H9 (cell line): ENCODE measurements at regions not wholly inside any gene's neighbourhood (a gene's known extent, or its start where the extent isn't known, plus 50 kb on each side); places are given as distances from the start of the nearest gene placed in this dataset.

Experiments used
- DNase-seq: peaks from one replicate; pipeline ENCODE4 v3.0.0-alpha.2; 2017
- H2AFZ ChIP-seq: one replicate; pipeline ENCODE4 v1.6.1; 2013; ENCODE audit warnings: mild to moderate bottlenecking, low read length, control low read depth, moderate library complexity
- H2AK5ac ChIP-seq: 2 replicates; pipeline ENCODE4 v1.6.1; 2013; ENCODE audit warnings: low read length, control low read depth, mixed read lengths; ENCODE audit not compliant: insufficient read length
- H2BK120ac ChIP-seq: one replicate; pipeline ENCODE4 v1.6.1; 2013; ENCODE audit warnings: low read depth, mild to moderate bottlenecking, low read length, control low read depth, inconsistent platforms; ENCODE audit not compliant: poor library complexity, severe bottlenecking
- H2BK12ac ChIP-seq: 2 replicates; pipeline ENCODE4 v1.6.1; 2013; ENCODE audit warnings: low read length, control low read depth, mixed read lengths, low read depth; ENCODE audit not compliant: insufficient read length
- H2BK15ac ChIP-seq: 2 replicates; pipeline ENCODE4 v1.6.1; 2013; ENCODE audit warnings: low read depth, low read length, control low read depth
- H2BK20ac ChIP-seq: one replicate; pipeline ENCODE4 v1.6.1; 2013; ENCODE audit warnings: low read depth, mild to moderate bottlenecking, low read length, control low read depth, inconsistent platforms; ENCODE audit not compliant: poor library complexity, severe bottlenecking
- H2BK5ac ChIP-seq: 2 replicates; pipeline ENCODE4 v1.6.1; 2013; ENCODE audit warnings: low read length, control low read depth, mixed read lengths; ENCODE audit not compliant: insufficient read length
- H3K14ac ChIP-seq: 2 replicates; pipeline ENCODE4 v1.6.1; 2013; ENCODE audit warnings: low read length, control low read depth; ENCODE audit not compliant: insufficient read depth
- H3K18ac ChIP-seq: 2 replicates; pipeline ENCODE4 v1.6.1; 2013; ENCODE audit warnings: low read depth, mild to moderate bottlenecking, mixed read lengths, low read length, control low read depth; ENCODE audit not compliant: insufficient read length
- H3K23ac ChIP-seq: 2 replicates; pipeline ENCODE4 v1.6.1; 2013; ENCODE audit warnings: low read length, control low read depth, mixed read lengths, low read depth; ENCODE audit not compliant: insufficient read length
- H3K23me2 ChIP-seq: 2 replicates; pipeline ENCODE4 v1.6.1; 2013; ENCODE audit warnings: low read depth, mild to moderate bottlenecking, mixed read lengths, low read length, control low read depth; ENCODE audit not compliant: insufficient read length, poor library complexity, severe bottlenecking
- H3K27ac ChIP-seq: 2 replicates; pipeline ENCODE4 v1.5.1; 2013; ENCODE audit warnings: low read length, control low read depth, mixed read lengths, low read depth; ENCODE audit not compliant: insufficient read length
- H3K27me3 ChIP-seq: 2 replicates; pipeline ENCODE4 v1.6.1; 2013; ENCODE audit warnings: low read length, control low read depth, inconsistent platforms; ENCODE audit not compliant: insufficient read depth
- H3K4ac ChIP-seq: 2 replicates; pipeline ENCODE4 v1.6.1; 2013; ENCODE audit warnings: low read depth, mild to moderate bottlenecking, control low read depth, inconsistent platforms, low read length, moderate library complexity
- H3K4me1 ChIP-seq: 2 replicates; pipeline ENCODE4 v1.6.1; 2013; ENCODE audit warnings: low read length, control low read depth, inconsistent platforms; ENCODE audit not compliant: insufficient read depth
- H3K4me2 ChIP-seq: 2 replicates; pipeline ENCODE4 v1.6.1; 2013; ENCODE audit warnings: low read length, control low read depth, mixed read lengths; ENCODE audit not compliant: insufficient read length, insufficient read depth
- H3K56ac ChIP-seq: 2 replicates; pipeline ENCODE4 v1.6.1; 2013; ENCODE audit warnings: low read depth, mild to moderate bottlenecking, mixed read lengths, low read length, control low read depth; ENCODE audit not compliant: insufficient read length
- H3K79me1 ChIP-seq: 2 replicates; pipeline ENCODE4 v1.6.1; 2013; ENCODE audit warnings: low read depth, mild to moderate bottlenecking, moderate library complexity, low read length, control low read depth, inconsistent platforms; ENCODE audit not compliant: insufficient read depth, poor library complexity, severe bottlenecking
- H3K79me2 ChIP-seq: 2 replicates; pipeline ENCODE4 v1.6.1; 2013; ENCODE audit warnings: low read length, control low read depth, inconsistent platforms; ENCODE audit not compliant: insufficient read depth
- H3K9ac ChIP-seq: 2 replicates; pipeline ENCODE4 v1.6.1; 2013; ENCODE audit warnings: low read length, control low read depth, mixed read lengths; ENCODE audit not compliant: insufficient read length; ENCODE audit errors: extremely low read depth
- H3K9me3 ChIP-seq: one replicate; pipeline ENCODE4 v1.6.1; 2013; ENCODE audit warnings: low read depth, low read length, inconsistent platforms; ENCODE audit not compliant: control insufficient read depth
- H3T11ph ChIP-seq: one replicate; pipeline ENCODE4 v1.6.1; 2013; ENCODE audit warnings: mild to moderate bottlenecking, low read length, control low read depth, inconsistent platforms
- H4K20me1 ChIP-seq: one replicate; pipeline ENCODE4 v1.6.1; 2013; ENCODE audit not compliant: control insufficient read depth, insufficient read length, insufficient read depth
- H4K5ac ChIP-seq: 2 replicates; pipeline ENCODE4 v1.6.1; 2013; ENCODE audit warnings: low read depth, mild to moderate bottlenecking, mixed read lengths, low read length, control low read depth; ENCODE audit not compliant: insufficient read length
- H4K8ac ChIP-seq: replicated peaks from 2 replicates; pipeline ENCODE4 v1.6.1; 2013; ENCODE audit warnings: low read length, control low read depth, mixed read lengths, low read depth; ENCODE audit not compliant: insufficient read length
- H4K91ac ChIP-seq: 2 replicates; pipeline ENCODE4 v1.6.1; 2013; ENCODE audit warnings: low read depth, mild to moderate bottlenecking, moderate library complexity, mixed read lengths, low read length, control low read depth; ENCODE audit not compliant: insufficient read length
- H3K27ac Mint-ChIP-seq, 3 experiments: 2 replicates in 2 of 3; 3 replicates in 1 of 3; pipeline ENCODE4 v1.8.0; 2020 to 2021; ENCODE audit warnings: mixed read lengths in 3 of 3, mild to moderate bottlenecking in 1 of 3, moderate library complexity in 1 of 3
- H3K27me3 Mint-ChIP-seq: 2 replicates; pipeline ENCODE4 v1.8.0; 2021; ENCODE audit warnings: low read depth, mild to moderate bottlenecking, moderate library complexity, mixed read lengths
- H3K36me3 Mint-ChIP-seq, 3 experiments: 2 replicates in 2 of 3; 3 replicates in 1 of 3; pipeline ENCODE4 v1.8.0; 2020 to 2021; ENCODE audit warnings: low read depth in 3 of 3, mixed read lengths in 3 of 3; ENCODE audit not compliant: insufficient read depth in 1 of 3
- H3K4me1 Mint-ChIP-seq, 2 experiments: 2 replicates each; pipeline ENCODE4 v1.8.0; 2020; ENCODE audit warnings: mixed read lengths in 2 of 2
- H3K4me3 Mint-ChIP-seq, 2 experiments: 2 replicates in 1 of 2; 3 replicates in 1 of 2; pipeline ENCODE4 v1.8.0; 2020 to 2021; ENCODE audit warnings: mild to moderate bottlenecking in 2 of 2, mixed read lengths in 2 of 2, moderate library complexity in 1 of 2
- H3K9me3 Mint-ChIP-seq, 2 experiments: 2 replicates in 1 of 2; 3 replicates in 1 of 2; pipeline ENCODE4 v1.8.0; 2020; ENCODE audit warnings: mild to moderate bottlenecking in 2 of 2, mixed read lengths in 2 of 2, moderate library complexity in 1 of 2
- WGBS: extraction: QIAGEN DNeasy Blood & Tissue Kit; methylation state at CpG from one replicate; pipeline ENCODE4 v1.1.7; 2013; ENCODE audit warnings: missing lambda C conversion rate, low lambda C conversion rate, mixed read lengths; ENCODE audit not compliant: insufficient read length; ENCODE audit errors: extremely low coverage; 5-methylcytosine and 5-hydroxymethylcytosine counted together
- TF ChIP-seq, protein P1 (sequence below): fragments of 200-600 bp; sonication (generic); conservative IDR thresholded peaks from 3 replicates; pipeline ENCODE4 v1.8.0; 2021; ENCODE audit warnings: antibody characterized with exemption, mild to moderate bottlenecking

DNA sequence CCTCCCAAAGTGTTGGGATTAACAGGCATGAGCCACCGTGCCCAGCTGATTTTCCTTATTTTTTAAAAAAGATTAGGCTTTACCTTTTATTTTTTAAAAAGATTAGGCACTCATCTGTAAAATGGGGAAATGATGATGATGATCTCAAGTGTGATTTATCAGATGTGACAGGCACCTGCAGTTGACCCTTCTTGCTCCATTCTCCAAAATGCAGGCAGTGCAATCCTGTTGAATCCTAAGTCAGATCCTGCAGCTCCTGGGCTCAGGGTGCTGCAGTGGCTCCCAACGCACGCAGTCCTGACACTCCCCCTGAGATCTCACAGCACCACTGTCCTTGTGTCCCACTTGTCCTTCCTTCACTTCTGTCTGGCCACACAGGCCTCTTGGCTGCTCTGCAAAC, 257.3 kb upstream of the KAZN start:
- Histone ChIP-seq H3K9ac (no peak overlapping the region), H2BK12ac (no peak overlapping the region), H2AK5ac (no peak overlapping the region), H4K91ac (no peak overlapping the region), H3K27ac (no peak overlapping the region), H3K18ac (no peak overlapping the region), H4K5ac (no peak overlapping the region), H4K8ac (no peak overlapping the region), H3K56ac (no peak overlapping the region), H2BK20ac (no peak overlapping the region), H3K4ac (no peak overlapping the region), H3K23me2 (no peaks in the 10 kb centered on the region), H4K20me1 (no peaks in the 10 kb centered on the region), H3K79me2 (no peaks in the 10 kb centered on the region), H2AFZ (no peak overlapping the region), H3T11ph (no peak overlapping the region), H3K23ac (no peak overlapping the region), H2BK5ac (no peak overlapping the region), H3K27me3 (no peaks in the 10 kb centered on the region), H2BK15ac (no peak overlapping the region), H3K9me3 (no peaks in the 10 kb centered on the region), H3K4me1 (peaks cover 5% of the 10 kb centered on the region), H2BK120ac (no peak overlapping the region), H3K4me2 (no peak overlapping the region), H3K79me1 (no peaks in the 10 kb centered on the region), H3K14ac (no peak overlapping the region)
- H3K27me3 Mint-ChIP-seq: no peaks in the 10 kb centered on the region; the same call in 1 of the 2 replicates
- no peaks in the 10 kb centered on the region for H3K36me3 Mint-ChIP-seq
- WGBS: no CpG with 5 or more reads among the region's 3 CpGs
- no peak overlapping the region for H3K4me3 Mint-ChIP-seq
- TF ChIP-seq, protein P1, sequence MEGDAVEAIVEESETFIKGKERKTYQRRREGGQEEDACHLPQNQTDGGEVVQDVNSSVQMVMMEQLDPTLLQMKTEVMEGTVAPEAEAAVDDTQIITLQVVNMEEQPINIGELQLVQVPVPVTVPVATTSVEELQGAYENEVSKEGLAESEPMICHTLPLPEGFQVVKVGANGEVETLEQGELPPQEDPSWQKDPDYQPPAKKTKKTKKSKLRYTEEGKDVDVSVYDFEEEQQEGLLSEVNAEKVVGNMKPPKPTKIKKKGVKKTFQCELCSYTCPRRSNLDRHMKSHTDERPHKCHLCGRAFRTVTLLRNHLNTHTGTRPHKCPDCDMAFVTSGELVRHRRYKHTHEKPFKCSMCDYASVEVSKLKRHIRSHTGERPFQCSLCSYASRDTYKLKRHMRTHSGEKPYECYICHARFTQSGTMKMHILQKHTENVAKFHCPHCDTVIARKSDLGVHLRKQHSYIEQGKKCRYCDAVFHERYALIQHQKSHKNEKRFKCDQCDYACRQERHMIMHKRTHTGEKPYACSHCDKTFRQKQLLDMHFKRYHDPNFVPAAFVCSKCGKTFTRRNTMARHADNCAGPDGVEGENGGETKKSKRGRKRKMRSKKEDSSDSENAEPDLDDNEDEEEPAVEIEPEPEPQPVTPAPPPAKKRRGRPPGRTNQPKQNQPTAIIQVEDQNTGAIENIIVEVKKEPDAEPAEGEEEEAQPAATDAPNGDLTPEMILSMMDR: no peak
- no peak for DNase-seq
- no peaks in the 10 kb centered on the region; a peak in 1 of 5 replicates for H3K9me3 Mint-ChIP-seq
- peak overlapping the region in 1 of 3 experiments; percentile 56; a peak in 3 of 7 replicates for H3K27ac Mint-ChIP-seq
- H3K4me1 Mint-ChIP-seq: peaks cover 21 to 33% of the 10 kb centered on the region in 2 experiments
